ENCODE measurements at regions not wholly inside any gene's neighbourhood (a gene's known extent, or its start where the extent isn't known, plus 50 kb on each side); places are given as distances from the start of the nearest gene placed in this dataset.

DNA sequence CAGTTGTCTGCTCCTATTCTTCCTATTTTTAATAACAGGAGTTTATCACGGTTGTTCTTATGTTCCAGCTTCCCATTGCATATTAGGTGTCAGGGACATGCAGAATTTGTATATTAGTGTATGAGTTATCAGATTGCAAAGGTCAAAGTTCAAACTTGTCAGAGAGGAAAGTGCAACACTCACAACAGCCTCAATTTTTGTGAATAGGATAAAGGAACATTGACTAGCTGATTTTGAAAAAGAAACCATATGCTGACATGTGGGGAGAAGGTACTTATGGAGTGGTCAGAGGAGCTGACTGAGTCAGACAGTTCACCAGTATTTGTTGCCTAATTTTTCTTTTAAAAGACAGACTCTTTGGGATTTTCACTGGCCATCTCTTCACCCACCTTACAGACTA, 222.1 kb downstream of the C12orf50 start:
- no peaks in the 10 kb centered on the region for H3K36me3 Mint-ChIP-seq (ENCODE audit: low read depth)
- no peak for TF ChIP-seq CTCF (IDR thresholded peaks at IDR 0.05)
- H3K4me3 Mint-ChIP-seq: no peak overlapping the region
- intact Hi-C loops (cut with micrococcal nuclease): no loop called here
- ATAC-seq (ENCODE audit: low read depth): no peak
- no peak for DNase-seq
- H3K9me3 Mint-ChIP-seq: no peaks in the 10 kb centered on the region
- CTCF ChIA-PET: no interaction called here
- H3K27ac Mint-ChIP-seq: no peak overlapping the region
- POLR2A ChIA-PET: no interaction called here
- H3K4me1 Mint-ChIP-seq: no peaks in the 10 kb centered on the region
- no peaks in the 10 kb centered on the region for H3K27me3 Mint-ChIP-seq

DNA sequence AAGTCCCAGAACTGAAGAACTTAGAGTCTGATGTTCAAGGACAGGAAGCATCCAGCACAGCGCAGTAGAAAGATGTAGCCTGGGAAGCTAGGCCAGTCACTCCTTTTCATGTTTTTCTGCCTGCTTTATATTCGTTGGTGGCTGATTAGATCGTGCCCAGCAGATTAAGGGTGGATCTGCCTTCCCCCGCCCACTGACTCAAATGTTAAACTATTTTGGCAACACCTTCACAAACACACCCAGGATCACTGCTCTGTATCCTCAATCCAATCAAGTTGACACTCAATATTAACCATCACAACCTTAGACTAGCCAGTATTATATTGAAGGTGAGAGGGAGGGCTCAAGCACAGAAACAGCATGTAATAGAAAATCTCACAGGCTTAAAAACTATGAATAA, 222.9 kb downstream of the C12orf50 start:
- POLR2A ChIA-PET: no interaction called here
- H3K4me3 Mint-ChIP-seq: no peak overlapping the region
- no peaks in the 10 kb centered on the region for H3K4me1 Mint-ChIP-seq
- H3K9me3 Mint-ChIP-seq: no peaks in the 10 kb centered on the region
- H3K36me3 Mint-ChIP-seq (ENCODE audit: low read depth): no peaks in the 10 kb centered on the region
- ATAC-seq (ENCODE audit: low read depth) (no peak), DNase-seq (no peak)
- no peak for TF ChIP-seq CTCF (IDR thresholded peaks at IDR 0.05)
- intact Hi-C loops (cut with micrococcal nuclease): no loop called here
- H3K27me3 Mint-ChIP-seq: no peaks in the 10 kb centered on the region
- CTCF ChIA-PET: no interaction called here
- no peak overlapping the region for H3K27ac Mint-ChIP-seq

DNA sequence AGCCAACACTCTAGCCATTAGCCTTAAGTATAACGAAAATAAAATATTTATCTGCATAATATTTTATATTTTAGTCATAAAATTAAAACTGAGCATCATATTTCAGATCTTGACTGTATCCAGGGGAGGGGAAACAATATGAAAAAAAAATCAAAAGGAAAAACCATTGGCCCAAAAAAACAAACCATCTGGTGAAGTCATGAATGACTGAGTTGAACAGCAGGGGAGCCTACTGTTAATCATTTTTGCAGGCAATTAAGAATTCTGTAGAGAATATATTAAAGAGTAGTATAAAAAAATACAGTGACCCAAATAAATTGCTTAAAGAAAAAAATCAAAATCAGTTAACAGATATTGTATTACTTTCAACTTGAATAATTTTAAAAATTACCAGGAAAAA, 224.8 kb downstream of the C12orf50 start:
- Mint-ChIP-seq H3K4me1 (no peaks in the 10 kb centered on the region), H3K9me3 (no peaks in the 10 kb centered on the region), H3K27ac (no peak overlapping the region), H3K27me3 (no peaks in the 10 kb centered on the region), H3K36me3 (ENCODE audit: low read depth) (no peaks in the 10 kb centered on the region), H3K4me3 (no peak overlapping the region)
- CTCF ChIA-PET: no interaction called here
- no peak for DNase-seq
- intact Hi-C loops (cut with micrococcal nuclease): no loop called here
- no peak for TF ChIP-seq CTCF (IDR thresholded peaks at IDR 0.05)
- ATAC-seq (ENCODE audit: low read depth): no peak
- POLR2A ChIA-PET: interaction anchor here (0.7 kb wide), 1 partner anchor 12 kb away, joined by 3 read pairs; no protein-coding TSS in a partner anchor

GRCh38 chr12:87802721-87803011, 226.5 kb downstream of the C12orf50 start:
- Mint-ChIP-seq H3K27ac (no peak overlapping the region), H3K4me1 (no peaks in the 10 kb centered on the region), H3K4me3 (no peak overlapping the region), H3K9me3 (no peaks in the 10 kb centered on the region), H3K27me3 (no peaks in the 10 kb centered on the region), H3K36me3 (ENCODE audit: low read depth) (no peaks in the 10 kb centered on the region)
- CTCF ChIA-PET: no interaction called here
- TF ChIP-seq CTCF (IDR thresholded peaks at IDR 0.05): no peak
- ATAC-seq (ENCODE audit: low read depth) (no peak), DNase-seq (no peak)
- intact Hi-C loops (cut with micrococcal nuclease): no loop called here
- POLR2A ChIA-PET: no interaction called here

- no peaks in the 10 kb centered on the region for H3K36me3 Mint-ChIP-seq (ENCODE audit: low read depth)
- intact Hi-C loops (cut with micrococcal nuclease): no loop called here
- ATAC-seq (ENCODE audit: low read depth) (no peak), DNase-seq (no peak)
- H3K4me3 Mint-ChIP-seq: no peak overlapping the region
- no peaks in the 10 kb centered on the region for H3K27me3 Mint-ChIP-seq
- ChIA-PET CTCF (no interaction called here), POLR2A (no interaction called here)
- TF ChIP-seq CTCF (IDR thresholded peaks at IDR 0.05): no peak
- no peak overlapping the region for H3K27ac Mint-ChIP-seq
- H3K9me3 Mint-ChIP-seq: no peaks in the 10 kb centered on the region
- H3K4me1 Mint-ChIP-seq: no peaks in the 10 kb centered on the region
Measured at GRCh38 chr12:87801860-87802720, 227.1 kb downstream of the C12orf50 start.
